HG02973 (cell line): ENCODE measurements at regions not wholly inside any gene's neighbourhood (a gene's known extent, or its start where the extent isn't known, plus 50 kb on each side); places are given as distances from the start of the nearest gene placed in this dataset.
"Not testable (repeated sequence)": the region's sequence is repeated elsewhere in the genome, so short reads cannot be mapped to it uniquely, and the experiment has no call there.

Experiments
- ATAC-seq: cut with Tn5 transposase; IDR thresholded peaks from one replicate; pipeline ENCODE4 v1.9.1; 2021; ENCODE audit warnings: moderate library complexity; ENCODE audit not compliant: unreplicated experiment

DNA sequence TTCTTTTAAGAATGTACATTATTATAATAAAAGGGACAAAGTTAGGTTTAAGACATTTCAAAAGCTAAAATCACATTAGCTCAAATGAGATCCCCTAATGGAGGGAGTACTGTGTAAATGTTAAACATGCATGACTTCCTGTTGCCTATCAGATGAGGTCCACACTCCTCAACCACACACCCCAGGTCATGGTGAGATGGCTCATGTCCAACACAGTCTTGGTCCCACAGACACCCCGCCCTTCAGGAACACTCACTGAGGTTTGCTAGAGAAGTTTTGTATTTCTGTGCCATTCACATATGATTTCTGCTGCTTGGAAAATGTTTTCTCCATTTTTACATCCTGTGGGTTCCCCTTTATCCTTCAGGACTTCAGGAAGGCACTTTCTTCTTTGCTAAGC, 491.0 kb downstream of the SOX11 start:
- no peak for ATAC-seq

DNA sequence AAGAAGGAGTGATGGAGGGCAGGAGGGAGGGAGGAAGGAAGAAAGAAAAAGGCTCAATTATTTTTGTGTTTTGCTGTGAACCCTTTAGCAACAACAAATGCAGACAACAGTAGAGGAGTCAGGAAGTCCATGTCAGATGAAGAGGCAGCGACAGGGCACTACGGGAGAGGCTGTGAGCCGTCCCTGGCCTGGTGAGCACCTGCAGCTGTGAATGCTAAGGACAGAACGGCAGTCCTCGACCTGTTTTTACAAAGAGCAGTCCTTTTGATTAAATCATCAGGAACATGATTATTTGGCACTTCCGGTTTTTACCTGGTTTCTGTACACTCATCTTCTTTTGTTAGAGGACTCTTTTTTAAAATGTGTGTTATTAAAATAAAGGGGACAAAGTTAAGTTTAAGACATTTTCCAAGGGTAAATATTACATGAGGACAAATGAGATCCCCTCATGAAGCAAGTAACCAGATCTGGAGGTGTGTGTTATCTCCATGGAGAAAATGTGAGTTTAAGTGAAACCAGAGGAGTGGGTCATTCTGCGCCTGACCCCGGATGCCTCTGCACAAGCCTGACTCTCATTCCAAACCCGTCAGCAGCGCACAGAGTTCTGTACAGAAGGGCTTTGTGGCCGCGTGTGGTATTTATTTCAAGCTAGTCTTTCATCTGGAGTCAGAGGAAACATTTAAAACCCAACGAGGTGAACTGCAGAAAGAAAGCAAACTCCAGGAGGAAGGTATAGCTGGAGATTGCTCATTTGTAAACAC, 492.5 kb downstream of the SOX11 start:
- ATAC-seq: no peak

DNA sequence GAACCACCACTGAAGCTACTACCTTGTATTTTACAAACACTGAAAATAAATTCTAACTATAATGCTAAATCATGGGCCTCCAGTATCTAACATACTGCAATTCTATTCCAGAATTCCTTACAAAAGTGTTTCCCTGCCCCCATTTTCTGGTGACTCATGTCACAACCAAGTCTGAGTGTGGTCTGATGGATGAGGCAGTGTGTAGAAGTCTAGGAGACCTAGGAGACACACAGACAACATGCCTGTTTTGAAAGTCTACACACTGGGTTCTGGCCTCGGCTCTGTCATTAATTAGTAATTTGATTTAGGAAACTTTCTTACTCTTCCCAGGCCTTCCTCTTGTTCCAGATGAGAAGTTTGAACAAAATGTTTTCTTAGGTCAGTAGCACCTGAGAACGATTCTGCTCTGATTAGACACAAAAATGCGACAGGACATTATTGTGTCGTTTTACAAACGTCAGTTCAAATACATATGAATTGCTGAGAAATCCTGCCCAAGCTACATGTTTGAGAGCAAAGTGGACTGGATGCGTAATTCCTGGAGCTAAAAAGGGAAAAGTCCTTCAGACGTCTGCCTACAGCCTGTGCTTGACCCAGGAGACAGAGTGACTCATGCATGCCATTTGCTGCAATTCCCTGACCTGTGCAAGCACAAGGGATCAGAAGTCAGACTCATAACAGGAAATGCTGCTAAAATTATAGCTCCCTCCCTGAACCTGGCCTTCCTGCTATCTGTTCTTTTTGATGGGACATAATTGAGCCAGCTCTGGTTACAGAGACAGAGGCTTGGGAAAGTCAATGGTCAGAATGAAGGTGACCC, 494.4 kb downstream of the SOX11 start:
- ATAC-seq: no peak

DNA sequence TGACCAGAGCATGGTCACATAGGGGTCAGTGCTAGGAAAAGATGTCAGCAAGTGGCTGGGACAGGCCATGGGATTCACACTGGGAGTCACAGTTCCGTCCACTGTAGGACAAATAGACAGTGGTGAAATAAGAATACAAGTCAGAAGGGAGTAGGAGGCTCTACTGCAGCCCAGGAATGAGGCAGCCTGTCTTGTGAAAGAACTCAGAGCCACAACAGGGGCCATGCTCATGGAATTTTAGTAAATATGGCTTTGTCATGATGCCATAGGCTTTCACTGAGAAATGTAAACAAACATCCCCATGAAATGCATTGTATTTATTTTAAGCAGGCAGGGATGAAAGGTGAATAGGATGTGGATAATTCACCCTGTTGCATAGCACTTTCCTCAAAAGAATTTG, 504.3 kb downstream of the SOX11 start:
- no peak for ATAC-seq

DNA sequence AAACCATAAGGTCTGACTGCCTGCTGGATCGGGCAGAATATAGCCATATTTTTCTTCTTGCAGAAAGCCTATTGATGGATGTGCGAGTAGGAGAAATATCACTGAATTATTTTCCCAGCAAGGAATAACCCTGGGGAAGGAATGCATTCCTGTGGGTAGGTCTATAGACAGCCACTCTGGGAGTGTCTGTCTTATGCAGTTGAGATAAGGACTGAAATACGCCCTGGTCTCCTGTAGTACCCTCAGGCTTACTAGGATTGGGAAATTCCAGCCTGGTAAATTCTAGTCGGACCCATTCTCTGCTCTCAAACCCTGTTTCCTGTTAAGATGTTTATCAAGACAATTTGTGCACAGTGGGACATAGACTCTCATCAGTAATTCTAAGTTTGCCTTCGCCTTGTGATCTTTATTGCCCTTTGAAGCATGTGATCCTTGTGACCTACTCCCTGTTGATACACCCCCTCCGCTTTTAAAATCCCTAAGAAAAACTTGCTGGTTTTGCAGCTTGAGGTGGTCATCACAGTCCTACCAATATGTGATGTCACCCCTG, 506.3 kb downstream of the SOX11 start:
- not testable (repeated sequence) for ATAC-seq

DNA sequence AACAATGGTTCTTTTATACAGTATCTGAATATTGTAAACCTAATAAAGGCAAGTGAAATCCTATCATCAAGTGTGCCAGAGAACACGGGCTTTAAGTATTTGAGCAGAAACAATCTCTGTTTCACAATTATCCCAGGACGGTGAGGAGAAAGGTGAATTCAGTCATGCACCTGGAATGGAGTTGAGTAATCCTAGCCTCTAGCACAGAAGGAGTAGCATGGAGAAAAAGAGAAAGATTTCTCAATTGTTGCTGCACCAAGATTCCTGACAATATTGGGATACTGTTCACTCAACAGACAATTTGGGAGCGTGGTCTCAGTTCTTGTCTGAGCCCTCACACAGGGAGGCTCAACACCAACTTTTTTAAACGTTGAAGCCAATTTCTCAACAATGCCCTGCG, 510.6 kb downstream of the SOX11 start:
- ATAC-seq: no peak

DNA sequence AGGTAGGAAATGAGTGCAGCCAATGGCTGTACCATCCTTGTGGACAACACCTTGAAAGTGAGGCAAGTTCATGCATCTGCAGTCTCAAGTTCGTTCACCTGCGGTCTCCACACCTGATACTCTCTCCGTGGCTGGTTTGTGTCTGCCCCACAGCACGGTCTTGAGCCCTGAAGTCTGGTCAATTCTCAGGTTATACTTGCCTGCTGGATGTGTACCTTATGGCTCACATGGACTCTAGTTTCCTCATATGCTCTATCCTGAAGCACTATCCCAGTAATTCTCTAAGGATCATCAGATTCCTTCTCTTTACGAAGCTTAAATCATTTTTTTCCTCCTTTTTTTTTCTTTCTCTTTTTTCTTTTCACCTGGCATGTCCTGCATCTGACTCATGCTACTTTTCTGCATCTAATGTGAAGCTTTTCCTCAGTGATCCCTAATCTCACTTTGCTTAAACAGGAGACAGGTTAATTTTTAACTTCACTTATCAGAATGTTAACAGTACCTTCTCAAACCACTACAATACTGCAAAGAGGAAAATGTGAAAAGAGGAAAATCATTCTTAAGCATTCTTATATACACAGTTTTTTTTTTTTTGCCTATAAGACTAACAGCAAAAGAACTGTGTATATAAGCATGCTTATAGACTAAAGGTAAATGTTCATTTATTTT, 511.2 kb downstream of the SOX11 start:
- ATAC-seq: no peak

DNA sequence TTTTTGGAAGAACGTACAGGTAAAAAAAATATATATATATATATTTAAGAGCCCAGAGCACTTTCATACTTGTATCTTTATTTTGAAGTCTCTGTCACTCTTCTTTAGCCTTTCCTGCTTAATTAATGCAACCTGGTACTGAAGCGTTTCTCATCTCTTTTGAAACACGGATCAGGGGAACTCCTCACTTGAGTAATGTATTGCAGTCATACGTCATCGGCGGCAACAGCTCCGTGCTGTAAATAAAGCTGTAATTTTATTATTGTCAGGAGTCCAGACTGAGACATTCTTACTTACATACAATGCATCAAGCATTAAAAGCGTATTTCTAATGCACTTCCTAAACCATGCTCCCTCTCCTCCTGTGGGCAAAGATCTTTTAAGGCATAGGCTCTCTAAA, 514.7 kb downstream of the SOX11 start:
- ATAC-seq: no peak

DNA sequence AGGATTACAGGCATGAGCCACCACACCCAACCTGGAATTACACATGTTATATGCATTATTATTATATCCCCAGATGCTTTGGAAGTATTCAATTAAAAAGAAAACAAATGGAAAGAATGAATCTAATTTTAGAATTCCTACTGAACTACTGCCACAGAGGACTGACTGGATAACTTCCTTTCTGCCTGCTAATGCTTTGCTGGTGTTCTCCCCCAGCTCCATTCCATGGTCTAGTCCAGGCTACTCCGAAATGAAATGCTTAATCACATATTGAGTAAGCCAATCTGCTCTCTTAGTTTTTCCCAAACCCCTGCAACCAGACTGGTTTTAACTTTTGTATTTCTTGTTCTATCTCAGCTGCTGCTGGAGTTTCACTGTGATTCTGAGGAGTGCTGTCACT, 519.1 kb downstream of the SOX11 start:
- no peak for ATAC-seq

DNA sequence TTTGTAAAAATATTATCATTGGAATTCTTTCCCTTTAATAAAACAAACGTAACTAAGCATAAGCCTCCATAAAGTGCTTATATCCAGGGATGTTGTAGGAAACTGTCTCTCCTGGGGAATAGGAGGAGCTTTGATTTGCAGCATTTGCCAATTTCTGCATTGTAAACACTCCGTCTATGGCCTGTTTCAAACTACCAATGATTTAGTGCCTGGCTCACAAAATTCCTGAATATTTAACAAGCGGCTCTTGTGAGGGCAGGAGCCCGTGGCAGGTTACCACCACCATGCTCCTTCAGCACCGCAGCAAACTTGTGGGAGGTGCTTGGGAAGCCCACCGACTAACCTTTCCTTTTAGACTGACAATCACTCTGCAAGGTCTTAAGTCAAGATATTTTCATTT, 520.3 kb downstream of the SOX11 start:
- no peak for ATAC-seq

DNA sequence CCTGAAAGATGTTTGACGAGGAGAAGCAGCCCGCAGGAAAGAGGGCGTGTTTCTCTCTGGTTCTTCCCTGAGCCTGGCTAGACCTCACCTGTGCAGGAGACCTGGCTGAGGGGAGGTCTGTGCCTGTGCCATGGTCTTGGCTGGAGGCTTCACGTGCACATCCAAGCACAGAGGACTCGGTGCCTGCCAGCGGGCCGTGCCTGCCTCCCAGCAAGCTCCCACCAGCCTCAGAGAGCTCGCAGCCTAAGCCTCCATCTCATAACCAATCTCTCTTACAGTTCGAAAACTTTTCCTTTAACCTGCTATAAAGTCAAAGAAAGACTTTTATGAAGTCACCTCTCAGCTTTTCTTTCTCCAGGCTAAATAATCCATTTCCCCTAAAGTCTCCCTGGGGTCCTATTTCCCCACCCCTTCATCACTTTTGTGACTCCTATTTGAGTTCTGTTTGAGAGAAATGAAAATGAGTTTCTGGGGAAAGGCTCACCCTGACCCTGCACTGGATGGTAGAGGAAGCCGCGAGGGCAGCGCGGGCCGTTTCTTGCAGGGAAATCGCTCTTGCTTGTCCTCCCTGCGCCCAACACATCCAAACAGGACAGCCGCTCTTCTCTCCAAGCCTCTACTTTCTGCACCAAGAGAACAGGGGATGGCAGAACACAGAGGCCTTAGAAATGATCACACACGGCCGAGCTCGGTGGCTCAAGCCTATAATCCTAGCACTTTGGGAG, 521.0 kb downstream of the SOX11 start:
- no peak for ATAC-seq

DNA sequence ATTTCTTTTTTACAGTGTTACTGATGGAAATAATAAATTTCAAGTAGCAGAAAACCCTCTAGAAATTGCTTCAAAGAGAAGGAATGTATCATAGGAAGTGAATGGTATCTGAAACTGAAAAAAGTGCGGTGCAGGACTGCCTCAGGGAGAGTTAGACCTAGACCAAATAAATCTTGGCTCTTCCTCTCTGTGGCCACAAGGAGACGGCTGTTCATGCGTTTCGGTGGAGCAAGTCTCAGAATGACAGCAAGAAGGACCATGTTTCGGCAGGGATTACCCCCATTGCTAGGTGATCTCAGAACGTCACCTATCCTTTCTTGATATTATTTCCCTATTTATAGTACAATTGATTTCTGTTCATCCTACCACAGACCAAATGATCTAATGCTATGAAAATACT, 522.3 kb downstream of the SOX11 start:
- no peak for ATAC-seq

DNA sequence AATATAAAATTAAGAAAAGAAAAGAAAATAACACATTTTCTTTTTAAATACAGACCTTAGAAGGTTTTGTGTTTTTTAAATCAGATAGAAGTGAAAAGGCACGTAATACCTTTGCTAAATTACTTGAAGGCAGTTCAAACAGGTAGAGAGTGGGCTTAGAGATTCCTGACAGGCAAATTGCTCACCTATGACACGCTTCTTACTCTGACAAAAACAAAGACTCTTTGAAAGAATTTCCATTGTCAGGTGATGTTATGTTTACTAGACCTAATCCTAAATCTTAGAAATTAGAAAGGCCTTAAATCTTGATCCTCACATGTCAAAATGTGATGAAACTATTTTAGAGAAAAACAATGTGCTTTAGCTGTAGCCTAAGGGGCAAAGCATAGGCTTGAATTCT, 522.9 kb downstream of the SOX11 start:
- no peak for ATAC-seq

DNA sequence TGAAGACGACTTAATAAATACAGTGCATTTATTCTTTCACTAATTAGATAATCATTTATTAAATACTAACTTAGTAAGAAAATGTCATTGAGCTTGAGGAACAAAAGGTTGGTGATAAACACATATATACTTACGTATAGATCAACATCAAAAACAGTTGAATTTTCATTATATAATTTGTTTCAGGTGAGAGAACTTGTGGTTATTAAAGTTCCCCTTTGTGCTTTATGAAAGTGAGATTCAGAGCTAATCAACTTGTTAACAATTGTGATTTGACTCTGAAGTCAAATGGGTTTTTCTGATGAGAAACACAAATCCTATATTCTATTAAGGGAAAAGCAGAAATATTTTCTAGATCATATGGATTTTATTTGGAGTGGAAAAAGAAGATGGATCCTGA, 524.0 kb downstream of the SOX11 start:
- no peak for ATAC-seq

DNA sequence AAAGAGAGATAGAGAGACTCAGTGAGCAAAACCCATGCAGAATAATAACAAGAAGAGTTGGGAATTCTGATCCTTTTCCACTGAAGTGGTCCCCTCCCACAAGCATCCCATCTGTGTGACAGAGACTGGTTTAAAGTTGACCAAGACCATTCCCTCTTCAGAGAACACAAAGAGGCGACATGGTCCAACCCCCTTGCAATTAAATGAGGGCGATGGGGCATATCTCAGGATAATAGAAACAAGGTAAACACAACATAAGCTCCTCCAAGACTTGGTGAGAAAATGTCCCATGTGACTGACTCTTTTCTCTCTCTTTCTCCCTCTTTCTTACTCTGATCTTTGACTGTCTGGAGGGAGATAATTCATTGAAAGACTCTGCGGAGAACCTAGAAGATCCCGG, 526.7 kb downstream of the SOX11 start:
- no peak for ATAC-seq

DNA sequence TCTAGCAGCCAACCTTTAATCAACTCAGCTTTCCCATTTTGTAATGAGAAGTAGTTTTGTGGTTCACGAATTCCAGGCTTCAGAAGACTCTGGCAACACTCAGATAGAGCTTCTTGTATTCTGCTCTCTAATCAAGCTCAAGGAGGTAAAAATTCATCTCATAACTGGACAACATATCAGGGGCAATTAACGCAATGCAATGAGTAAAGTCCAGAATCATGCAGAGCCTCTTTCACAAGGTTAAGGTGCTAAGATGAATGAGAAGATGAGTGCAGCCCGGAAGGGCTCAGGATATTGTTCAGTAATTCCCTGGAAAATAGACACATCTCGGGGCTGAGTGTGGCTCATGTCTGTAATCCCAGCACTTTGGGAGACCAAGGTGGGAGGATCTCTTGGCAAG, 527.7 kb downstream of the SOX11 start:
- no peak for ATAC-seq

DNA sequence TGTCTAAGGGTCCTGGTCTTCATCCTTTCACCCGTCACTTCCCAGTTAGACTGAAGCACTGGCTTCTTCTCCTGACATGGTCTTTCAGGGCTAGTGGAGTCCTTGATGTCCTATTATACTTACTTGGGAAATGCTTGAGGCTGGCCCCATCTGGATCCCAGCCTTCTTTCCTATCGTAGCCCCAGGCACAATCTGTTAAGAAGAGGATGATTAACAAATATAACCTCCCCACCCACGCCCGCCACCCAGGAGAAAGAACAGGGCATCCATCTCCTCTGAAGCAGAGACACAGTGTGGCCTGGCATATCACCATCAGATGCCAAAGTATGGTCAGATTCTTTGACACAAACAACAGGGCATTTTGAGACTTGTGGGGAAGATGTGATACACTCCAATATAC, 530.1 kb downstream of the SOX11 start:
- ATAC-seq: no peak

DNA sequence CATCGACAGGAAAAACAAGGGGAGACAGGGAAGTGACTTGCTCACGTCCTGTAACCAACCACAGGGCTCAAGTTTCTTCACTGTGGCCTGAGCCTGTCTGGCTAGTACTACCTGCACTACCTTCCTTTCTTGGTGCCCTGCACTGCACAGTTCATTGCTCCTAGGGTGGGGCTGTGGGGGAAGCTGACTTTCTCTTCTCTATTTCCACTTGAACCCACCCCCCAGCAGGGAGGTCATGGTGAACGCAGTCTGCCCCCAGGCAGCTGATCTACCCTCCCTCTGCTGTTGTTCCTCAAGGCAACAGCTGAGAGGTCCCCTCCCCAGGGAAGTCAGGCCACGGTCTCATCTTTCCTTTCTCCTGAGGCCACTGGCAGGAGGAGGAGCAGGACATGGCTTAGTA, 532.1 kb downstream of the SOX11 start:
- peak; percentile 66 for ATAC-seq

DNA sequence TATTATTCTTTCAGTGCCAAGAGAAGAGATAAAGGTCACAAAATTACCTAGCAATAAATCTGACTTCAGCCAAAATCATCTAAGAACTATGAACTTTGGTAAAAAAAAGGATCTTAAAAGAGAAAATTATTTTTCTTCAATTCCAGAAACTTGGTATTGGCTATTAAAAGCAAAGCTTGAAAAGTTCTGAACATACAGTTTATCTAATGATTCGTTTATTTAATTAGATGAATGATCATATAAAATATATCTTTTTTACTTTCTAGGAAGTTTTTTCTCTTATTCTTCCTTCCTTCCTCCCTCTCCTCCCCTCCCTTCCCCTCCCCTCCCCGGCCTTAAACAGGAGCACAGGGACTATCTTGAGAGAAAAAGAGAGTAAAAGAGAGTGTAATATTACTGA, 536.1 kb downstream of the SOX11 start:
- no peak for ATAC-seq

DNA sequence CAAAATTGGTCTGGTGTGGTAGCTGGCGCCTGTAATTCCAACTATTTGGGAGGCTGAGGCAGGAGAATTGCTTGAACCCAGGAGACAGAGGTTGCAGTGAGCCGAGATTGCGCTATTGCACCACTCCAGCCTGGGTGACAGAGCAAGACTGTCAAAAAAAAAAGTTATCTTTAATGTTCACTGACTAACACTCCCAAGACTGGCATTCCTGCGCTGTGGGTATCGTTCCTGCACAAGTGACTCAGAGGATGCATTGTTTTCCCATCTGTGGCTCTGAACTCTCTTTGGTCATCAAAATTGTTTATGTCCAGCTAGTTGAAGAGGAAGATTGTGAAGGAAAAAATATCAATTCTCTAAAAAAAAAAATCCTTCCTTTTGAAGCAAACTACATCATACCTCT, 539.0 kb downstream of the SOX11 start:
- no peak for ATAC-seq

DNA sequence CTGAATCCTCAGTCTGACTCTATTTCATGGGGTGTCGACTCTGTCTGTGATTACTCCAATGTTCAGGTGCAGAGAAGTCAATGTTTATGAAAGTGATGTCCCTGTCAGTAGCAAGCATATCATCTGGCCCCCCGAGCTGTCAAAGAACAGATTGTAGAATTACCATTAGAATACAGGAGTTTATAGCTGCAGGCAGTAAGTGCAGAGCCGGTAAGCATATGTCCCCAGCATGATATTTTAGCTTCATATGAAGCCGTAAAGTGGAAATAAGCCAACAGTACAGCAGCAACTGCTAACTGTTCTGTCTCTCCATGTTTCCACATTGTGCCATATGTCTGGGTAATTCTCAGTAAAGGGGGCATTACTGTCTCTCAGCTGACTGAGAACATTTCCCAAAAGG, 541.8 kb downstream of the SOX11 start:
- no peak for ATAC-seq
